AG04449 (cell line): ENCODE measurements at regions not wholly inside any gene's neighbourhood (a gene's known extent, or its start where the extent isn't known, plus 50 kb on each side); places are given as distances from the start of the nearest gene placed in this dataset.

Experiments
- CTCF ChIA-PET: fragments of 350-600 bp; formaldehyde crosslinking; extraction: SDS; loops from one replicate; lab custom pipeline; 2021; ENCODE audit warnings: antibody characterized with exemption; lab: Yijun Ruan, JAX
- POLR2A ChIA-PET: fragments of 400-600, 350-600 bp; formaldehyde crosslinking; extraction: SDS; loops from one replicate; lab custom pipeline; 2020; ENCODE audit warnings: antibody characterized with exemption, inconsistent platforms; lab: Yijun Ruan, JAX
- DNase-seq: peaks from one replicate; pipeline ENCODE4 v3.0.0-alpha.2; 2010; ENCODE audit warnings: low read depth, low spot score
- H3K4me3 ChIP-seq: 2 replicates; pipeline ENCODE4 v1.5.1; 2011; ENCODE audit warnings: low read depth, mild to moderate bottlenecking, control low read depth, low read length
- CTCF ChIP-seq: IDR thresholded peaks from one replicate; pipeline ENCODE4 v1.5.1; 2011; ENCODE audit warnings: mild to moderate bottlenecking, moderate library complexity, low read length, control low read depth, inconsistent platforms; ENCODE audit not compliant: insufficient read depth; ENCODE audit errors: missing control alignments

GRCh38 chr1:185488808-185489207 is 171.8 kb upstream of the IVNS1ABP start:
- ChIA-PET CTCF (interaction anchor here (1.2 to 1.4 kb wide), 2 partner anchors 8 to 181 kb away, joined by 3 read pairs; no protein-coding TSS in a partner anchor), POLR2A (no interaction called here)
- H3K4me3 ChIP-seq, result no peak overlapping the region
- DNase-seq, result no peak
- TF ChIP-seq CTCF, result no peak

GRCh38 chr1:185487936-185488335 is 170.9 kb upstream of the IVNS1ABP start:
- no peak for DNase-seq
- ChIA-PET CTCF (no interaction called here), POLR2A (no interaction called here)
- TF ChIP-seq CTCF, result no peak
- H3K4me3 ChIP-seq, result no peak overlapping the region

GRCh38 chr1:185487026-185487425 is 170.0 kb upstream of the IVNS1ABP start:
- DNase-seq, result no peak
- CTCF ChIA-PET, result no interaction called here
- POLR2A ChIA-PET, result no interaction called here
- TF ChIP-seq CTCF, result no peak
- H3K4me3 ChIP-seq, result no peak overlapping the region

- H3K4me3 ChIP-seq, result no peak overlapping the region
- TF ChIP-seq CTCF, result no peak
- no peak for DNase-seq
- CTCF ChIA-PET, result interaction anchor here (0.9 kb wide), 1 partner anchor 12 kb away, joined by 3 read pairs; no protein-coding TSS in a partner anchor
- POLR2A ChIA-PET, result no interaction called here
Measured at GRCh38 chr1:185486346-185486745, 169.3 kb upstream of the IVNS1ABP start.

GRCh38 chr1:185483664-185484450 is 166.8 kb upstream of the IVNS1ABP start:
- DNase-seq, result peak; percentile 98
- TF ChIP-seq CTCF, result no peak
- POLR2A ChIA-PET, result interaction anchor here (1.1 kb wide), 1 partner anchor 42 kb away, joined by 4 read pairs; no protein-coding TSS in a partner anchor
- CTCF ChIA-PET, result interaction anchor here (1.1 to 1.7 kb wide), 3 partner anchors 9 to 186 kb away, joined by 3 to 6 read pairs (median 3); no protein-coding TSS in a partner anchor
- H3K4me3 ChIP-seq, result no peak overlapping the region

- POLR2A ChIA-PET, result no interaction called here
Measured at GRCh38 chr1:185483217-185483616, 166.2 kb upstream of the IVNS1ABP start.

More at GRCh38 chr1:185483217-185483616, 166.2 kb upstream of the IVNS1ABP start:
- no peak overlapping the region for H3K4me3 ChIP-seq
- TF ChIP-seq CTCF, result no peak
- DNase-seq, result no peak
- CTCF ChIA-PET, result interaction anchor here (1.1 to 1.7 kb wide), 3 partner anchors 8 to 187 kb away, joined by 3 to 6 read pairs (median 3); no protein-coding TSS in a partner anchor
